Suppressor macrophage treated with lipopolysaccharide for 4 hours (primary cell): ENCODE measurements at regions not wholly inside any gene's neighbourhood (a gene's known extent, or its start where the extent isn't known, plus 50 kb on each side); places are given as distances from the start of the nearest gene placed in this dataset.
A peak's percentile ranks its signal among the peaks of the same experiment; 100 is the strongest.

Experiments used
- DNase-seq: peaks from one replicate; pipeline ENCODE4 v3.0.0-alpha.2; 2020

- peak; percentile 12 for DNase-seq
Measured at GRCh38 chr7:50962962-50963374, 180.3 kb upstream of the GRB10 start.

- DNase-seq, result peak; percentile 9
Measured at GRCh38 chr7:50962281-50962883, 179.7 kb upstream of the GRB10 start.

- no peak for DNase-seq
Measured at GRCh38 chr7:50960621-50961310, 178.1 kb upstream of the GRB10 start.

GRCh38 chr7:50959991-50960390 lies 177.3 kb upstream of the GRB10 start:
- no peak for DNase-seq

- no peak for DNase-seq
Measured at GRCh38 chr7:50959560-50959959, 176.9 kb upstream of the GRB10 start.

- DNase-seq, result no peak
Measured at GRCh38 chr7:50957855-50958254, 175.2 kb upstream of the GRB10 start.

- DNase-seq, result no peak
Measured at GRCh38 chr7:50957431-50957830, 174.7 kb upstream of the GRB10 start.

GRCh38 chr7:50956522-50957155 lies 173.9 kb upstream of the GRB10 start:
- no peak for DNase-seq

GRCh38 chr7:50954716-50955115 lies 172.0 kb upstream of the GRB10 start:
- peak; percentile 23 for DNase-seq

GRCh38 chr7:50954245-50954644 lies 171.5 kb upstream of the GRB10 start:
- DNase-seq, result no peak

GRCh38 chr7:50953820-50954219 lies 171.1 kb upstream of the GRB10 start:
- peak; percentile 8 for DNase-seq

- DNase-seq, result no peak
Measured at GRCh38 chr7:50953303-50953702, 170.6 kb upstream of the GRB10 start.

- DNase-seq, result no peak
Measured at GRCh38 chr7:50952544-50952943, 169.8 kb upstream of the GRB10 start.

- no peak for DNase-seq
Measured at GRCh38 chr7:50952120-50952519, 169.4 kb upstream of the GRB10 start.

GRCh38 chr7:50943482-50943881 lies 160.8 kb upstream of the GRB10 start:
- DNase-seq, result no peak

GRCh38 chr7:50941525-50941924 lies 158.8 kb upstream of the GRB10 start:
- no peak for DNase-seq

GRCh38 chr7:50940621-50941020 lies 157.9 kb upstream of the GRB10 start:
- no peak for DNase-seq

GRCh38 chr7:50939021-50939420 lies 156.3 kb upstream of the GRB10 start:
- no peak for DNase-seq

- DNase-seq, result no peak
Measured at GRCh38 chr7:50937727-50938126, 155.0 kb upstream of the GRB10 start.

GRCh38 chr7:50926049-50926448 lies 143.4 kb upstream of the GRB10 start:
- DNase-seq, result no peak

- DNase-seq, result no peak
Measured at GRCh38 chr7:50923476-50923875, 140.8 kb upstream of the GRB10 start.

- no peak for DNase-seq
Measured at GRCh38 chr7:50921114-50921813, 138.6 kb upstream of the GRB10 start.

GRCh38 chr7:50920031-50920635 lies 137.4 kb upstream of the GRB10 start:
- no peak for DNase-seq
